Kidney (tissue), 13 donors: ENCODE measurements at regions not wholly inside any gene's neighbourhood (a gene's known extent, or its start where the extent isn't known, plus 50 kb on each side); places are given as distances from the start of the nearest gene placed in this dataset.
A peak's percentile ranks its signal among the peaks of the same experiment; 100 is the strongest.
"Not testable (repeated sequence)": the region's sequence is repeated elsewhere in the genome, so short reads cannot be mapped to it uniquely, and the experiment has no call there.

ENCODE experiments used
- DNase-seq, 5 donors: peaks; one replicate each; pipeline ENCODE4 v3.0.0-alpha.2; 2013 to 2020
- FAIRE-seq: peaks from 2 replicates; lab custom pipeline; 2012; peaks lifted over from hg19 to GRCh38; lab: Jason Lieb, UNC
- H3K27ac ChIP-seq, 2 donors: one replicate each; pipeline ENCODE4 v1.7.0; 2013; ENCODE audit warnings: low read depth in 2 of 2, low read length in 2 of 2, inconsistent platforms in 1 of 2
- H3K27me3 ChIP-seq: one replicate; pipeline ENCODE4 v1.7.1; 2013; ENCODE audit warnings: low read length, inconsistent platforms; ENCODE audit not compliant: control insufficient read depth, insufficient read depth
- H3K36me3 ChIP-seq, 3 donors: one replicate each; pipeline versions ENCODE4 v1.7.0 to v1.7.1; 2013; ENCODE audit warnings: low read length in 3 of 3, control low read depth in 1 of 3, inconsistent platforms in 1 of 3; ENCODE audit not compliant: insufficient read depth in 3 of 3, control insufficient read depth in 2 of 3
- H3K4me1 ChIP-seq, 3 donors: one replicate each; pipeline versions ENCODE4 v1.7.0 to v1.7.1; 2013; ENCODE audit warnings: low read length in 3 of 3, inconsistent platforms in 1 of 3, low read depth in 1 of 3; ENCODE audit not compliant: control insufficient read depth in 2 of 3, insufficient read depth in 2 of 3
- H3K4me3 ChIP-seq, 3 donors: one replicate each; pipeline versions ENCODE4 v1.7.0 to v1.8.1; 2013; ENCODE audit warnings: low read length in 3 of 3, control low read depth in 1 of 3, inconsistent platforms in 1 of 3
- H3K9ac ChIP-seq, 3 donors: one replicate each; pipeline versions ENCODE4 v1.7.0 to v1.7.1; 2013; ENCODE audit warnings: low read length in 3 of 3, control low read depth in 1 of 3, inconsistent platforms in 1 of 3
- H3K9me3 ChIP-seq, 3 donors: one replicate each; pipeline versions ENCODE4 v1.7.0 to v1.7.1; 2013; ENCODE audit warnings: low read length in 3 of 3, control low read depth in 1 of 3, inconsistent platforms in 1 of 3; ENCODE audit not compliant: control insufficient read depth in 2 of 3, insufficient read depth in 1 of 3
- intact Hi-C: fragments of 100-400 bp; cut with DNase I; formaldehyde crosslinking; loops from one replicate; pipeline ENCODE4 v1.11.1; 2022
- TF ChIP-seq, protein P1 (sequence below): IDR thresholded peaks from 3 replicates; pipeline ENCODE4 v1.5.1; 2012; ENCODE audit warnings: mild to moderate bottlenecking, moderate library complexity, borderline replicate concordance; ENCODE audit not compliant: insufficient read depth; ENCODE audit errors: extremely low read depth
- donor health status: control.
- donor health status: control.
- donor health status: control.
- donor health status: control.
- donor health status: control.
- donor health status: DM: yes; HTN: yes; CAD: no.
- donor health status: Normal renal cell carcinoma (clear cell type).

DNA sequence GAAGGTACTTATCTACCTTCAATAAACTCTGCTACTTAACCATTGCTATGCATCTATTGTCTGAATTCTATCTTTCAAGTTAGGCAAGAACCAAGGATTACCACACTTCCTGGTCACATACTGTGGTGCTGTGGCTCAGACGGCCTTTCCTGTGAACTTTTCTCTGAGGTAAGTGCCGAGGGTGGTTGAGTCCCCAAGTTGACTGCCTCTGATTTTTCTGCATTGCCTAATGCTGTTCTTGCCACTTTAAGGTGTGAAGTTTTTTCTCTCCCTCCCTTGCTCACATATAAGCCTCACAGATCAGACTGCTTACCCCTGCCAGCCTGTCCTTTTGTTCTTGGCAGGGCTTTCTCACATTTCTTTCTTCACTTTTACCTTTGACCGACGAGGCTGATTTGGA lies 348.0 kb upstream of the POU3F4 start:
- no peaks in the 10 kb centered on the region for H3K36me3 ChIP-seq
- no peak overlapping the region for H3K4me3 ChIP-seq
- H3K27me3 ChIP-seq: no peaks in the 10 kb centered on the region
- FAIRE-seq: no peak
- H3K9ac ChIP-seq: no peak overlapping the region
- intact Hi-C loops: no loop called here
- H3K27ac ChIP-seq: no peak overlapping the region
- TF ChIP-seq, protein P1, sequence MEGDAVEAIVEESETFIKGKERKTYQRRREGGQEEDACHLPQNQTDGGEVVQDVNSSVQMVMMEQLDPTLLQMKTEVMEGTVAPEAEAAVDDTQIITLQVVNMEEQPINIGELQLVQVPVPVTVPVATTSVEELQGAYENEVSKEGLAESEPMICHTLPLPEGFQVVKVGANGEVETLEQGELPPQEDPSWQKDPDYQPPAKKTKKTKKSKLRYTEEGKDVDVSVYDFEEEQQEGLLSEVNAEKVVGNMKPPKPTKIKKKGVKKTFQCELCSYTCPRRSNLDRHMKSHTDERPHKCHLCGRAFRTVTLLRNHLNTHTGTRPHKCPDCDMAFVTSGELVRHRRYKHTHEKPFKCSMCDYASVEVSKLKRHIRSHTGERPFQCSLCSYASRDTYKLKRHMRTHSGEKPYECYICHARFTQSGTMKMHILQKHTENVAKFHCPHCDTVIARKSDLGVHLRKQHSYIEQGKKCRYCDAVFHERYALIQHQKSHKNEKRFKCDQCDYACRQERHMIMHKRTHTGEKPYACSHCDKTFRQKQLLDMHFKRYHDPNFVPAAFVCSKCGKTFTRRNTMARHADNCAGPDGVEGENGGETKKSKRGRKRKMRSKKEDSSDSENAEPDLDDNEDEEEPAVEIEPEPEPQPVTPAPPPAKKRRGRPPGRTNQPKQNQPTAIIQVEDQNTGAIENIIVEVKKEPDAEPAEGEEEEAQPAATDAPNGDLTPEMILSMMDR: no peak
- H3K4me1 ChIP-seq: no peaks in the 10 kb centered on the region
- no peaks in the 10 kb centered on the region for H3K9me3 ChIP-seq
- no peak for DNase-seq

DNA sequence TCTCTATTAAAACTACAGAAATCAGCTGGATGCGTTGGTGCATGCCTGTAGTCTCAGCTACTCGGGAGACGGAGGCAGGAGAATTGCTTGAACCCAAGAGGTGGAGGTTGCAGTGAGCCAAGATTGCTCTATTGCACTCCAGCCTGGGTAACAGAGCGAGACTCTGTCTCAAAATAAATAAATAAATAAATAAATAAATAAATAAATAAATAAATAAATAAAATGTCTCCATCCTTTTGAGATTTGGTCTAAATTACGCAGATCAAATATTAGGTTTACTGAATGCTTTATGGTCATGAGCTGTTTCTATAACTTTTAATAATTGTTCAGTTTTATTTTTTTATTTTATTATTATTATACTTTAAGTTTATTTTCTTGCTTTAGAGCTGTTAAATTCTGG lies 344.0 kb upstream of the POU3F4 start:
- H3K4me3 ChIP-seq, H3K4me1 ChIP-seq, H3K9me3 ChIP-seq, H3K36me3 ChIP-seq, H3K27me3 ChIP-seq, H3K27ac ChIP-seq, intact Hi-C loops, H3K9ac ChIP-seq, DNase-seq: not testable (repeated sequence)
- FAIRE-seq: peak; percentile 3

DNA sequence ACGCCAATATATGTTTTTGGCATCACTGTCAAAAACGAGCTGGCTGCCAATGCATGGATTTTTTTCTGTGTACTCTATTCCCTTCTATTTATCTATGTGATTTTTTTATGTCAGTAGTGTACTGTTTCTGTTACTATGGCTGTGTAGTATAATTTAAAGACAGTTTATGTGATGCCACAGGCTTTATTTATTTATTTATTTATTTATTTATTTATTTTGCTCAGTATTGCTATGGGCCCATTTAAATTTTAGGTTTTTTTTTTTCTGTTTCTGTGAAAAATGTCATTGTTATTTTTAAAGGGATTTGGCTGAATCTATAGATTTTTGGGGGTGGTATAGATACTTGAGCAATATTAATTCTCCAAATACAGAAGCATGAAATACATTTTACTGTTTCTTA lies 338.4 kb upstream of the POU3F4 start:
- intact Hi-C loops: no loop called here
- no peaks in the 10 kb centered on the region for H3K9me3 ChIP-seq
- TF ChIP-seq, protein P1: no peak
- H3K4me3 ChIP-seq: no peak overlapping the region
- DNase-seq: no peak
- H3K27me3 ChIP-seq: no peaks in the 10 kb centered on the region
- no peaks in the 10 kb centered on the region for H3K36me3 ChIP-seq
- H3K9ac ChIP-seq: no peak overlapping the region
- no peak overlapping the region for H3K27ac ChIP-seq
- no peak for FAIRE-seq
- no peaks in the 10 kb centered on the region for H3K4me1 ChIP-seq

DNA sequence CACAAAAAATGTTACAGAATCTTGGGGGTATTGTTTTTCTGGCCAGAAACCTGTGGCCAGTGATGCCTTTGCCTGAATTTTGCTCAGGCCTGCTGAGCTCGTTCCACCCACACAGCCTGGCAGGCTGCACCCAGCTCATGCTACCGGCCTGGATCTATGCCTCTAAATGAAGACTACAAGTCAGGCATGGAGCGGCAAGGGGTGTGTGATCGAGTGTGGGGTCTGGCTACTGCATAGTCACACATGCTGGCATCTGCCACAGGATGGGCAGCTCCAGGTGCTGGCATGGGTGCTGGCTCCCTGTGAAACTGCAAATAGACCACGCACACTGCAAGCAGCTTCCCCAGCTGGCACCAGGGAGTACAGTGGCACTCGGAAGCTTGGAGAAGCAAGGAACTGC lies 323.1 kb upstream of the POU3F4 start:
- DNase-seq (no peak), FAIRE-seq (no peak)
- Histone ChIP-seq H3K36me3 (no peaks in the 10 kb centered on the region), H3K9me3 (no peaks in the 10 kb centered on the region), H3K27me3 (no peaks in the 10 kb centered on the region), H3K9ac (no peak overlapping the region), H3K27ac (no peak overlapping the region), H3K4me3 (no peak overlapping the region), H3K4me1 (no peaks in the 10 kb centered on the region)
- intact Hi-C loops: no loop called here
- TF ChIP-seq, protein P1: no peak
